PC-9 (cell line): ENCODE measurements at regions not wholly inside any gene's neighbourhood (a gene's known extent, or its start where the extent isn't known, plus 50 kb on each side); places are given as distances from the start of the nearest gene placed in this dataset.
"Not testable (repeated sequence)": the region's sequence is repeated elsewhere in the genome, so short reads cannot be mapped to it uniquely, and the experiment has no call there.

Source experiments
- BruUV-seq: library from RNA; stranded (reverse); fragments of 400-500 nt; replicated peaks from 2 replicates; lab custom pipeline; 2021; lab: Mats Ljungman, UMichigan
- CTCF ChIA-PET: fragments of 300-600 bp; sonication (Branson Sonifier 250); formaldehyde crosslinking; loops from one replicate; lab custom pipeline; 2022; ENCODE audit warnings: antibody characterized with exemption; lab: Charles Lee
- POLR2A ChIA-PET: fragments of 300-600 bp; sonication (Branson Sonifier 250); formaldehyde crosslinking; loops from one replicate; lab custom pipeline; 2022; ENCODE audit warnings: antibody characterized with exemption; ENCODE audit not compliant: unreplicated experiment; lab: Charles Lee
- DNase-seq, 2 experiments: peaks; one replicate each; pipeline versions ENCODE4 v3.0.0 to v3.0.0-alpha.2; 2015 to 2022; ENCODE audit warnings: mixed read lengths in 1 of 2
- H2AFZ ChIP-seq: fragments of 200-600 bp; sonication (generic); 2 replicates; pipeline ENCODE4 v1.8.1; 2017; ENCODE audit warnings: antibody characterized with exemption
- H3F3A ChIP-seq: fragments of 200-600 bp; sonication (generic); 2 replicates; pipeline ENCODE4 v1.8.1; 2017; ENCODE audit warnings: antibody characterized with exemption, mild to moderate bottlenecking, low read depth; ENCODE audit not compliant: insufficient read depth
- H3K27ac ChIP-seq: fragments of 200-600 bp; sonication (generic); 2 replicates; pipeline ENCODE4 v1.6.1; 2016; ENCODE audit warnings: mixed run types
- H3K27me3 ChIP-seq: fragments of 200-600 bp; sonication (generic); 2 replicates; pipeline ENCODE4 v1.6.1; 2016; ENCODE audit warnings: low read depth, mixed run types; ENCODE audit not compliant: insufficient read depth
- H3K36me3 ChIP-seq: fragments of 200-600 bp; sonication (generic); 2 replicates; pipeline ENCODE4 v1.6.1; 2016; ENCODE audit warnings: low read depth, mixed run types
- H3K4me1 ChIP-seq: fragments of 200-600 bp; sonication (generic); replicated peaks from 2 replicates; pipeline ENCODE4 v1.6.1; 2016; ENCODE audit warnings: mixed run types; ENCODE audit not compliant: insufficient read depth
- H3K4me2 ChIP-seq: fragments of 200-600 bp; sonication (generic); 2 replicates; pipeline ENCODE4 v1.6.1; 2017; ENCODE audit warnings: mixed run types
- H3K4me3 ChIP-seq: fragments of 200-600 bp; sonication (generic); 2 replicates; pipeline ENCODE4 v1.6.1; 2016; ENCODE audit warnings: mixed run types
- H3K79me2 ChIP-seq: fragments of 200-600 bp; sonication (generic); 2 replicates; pipeline ENCODE4 v1.6.1; 2017; ENCODE audit warnings: low read depth, mixed run types
- H3K9me2 ChIP-seq: fragments of 200-600 bp; sonication (generic); 2 replicates; pipeline ENCODE4 v1.8.1; 2017; ENCODE audit warnings: mild to moderate bottlenecking; ENCODE audit not compliant: insufficient read depth
- H3K9me3 ChIP-seq: fragments of 200-600 bp; sonication (generic); 2 replicates; pipeline ENCODE4 v1.8.1; 2016; ENCODE audit warnings: low read depth; ENCODE audit not compliant: insufficient read depth
- H4K20me1 ChIP-seq: fragments of 200-600 bp; sonication (generic); 2 replicates; pipeline ENCODE4 v1.8.1; 2017; ENCODE audit not compliant: insufficient read depth
- CTCF ChIP-seq: fragments of 200-600 bp; sonication (generic); conservative IDR thresholded peaks from 2 replicates; pipeline ENCODE4 v1.6.1; 2017; ENCODE audit warnings: mixed run types, antibody characterized with exemption, mild to moderate bottlenecking, moderate library complexity
- EZH2 ChIP-seq: fragments of 200-600 bp; sonication (generic); IDR thresholded peaks from 2 replicates; pipeline ENCODE4 v1.8.0; 2017; ENCODE audit warnings: antibody characterized with exemption, low read depth
- intact Hi-C: fragments of 100-400 bp; cut with micrococcal nuclease; formaldehyde crosslinking; loops from one replicate; pipeline ENCODE4 v1.10.0; 2022; ENCODE audit not compliant: unreplicated experiment

GRCh38 chr7:159310457-159311171 is 165.9 kb upstream of the VIPR2 start:
- intact Hi-C loops = no loop called here
- Histone ChIP-seq H3F3A (no peaks in the 10 kb centered on the region), H3K27ac (no peak overlapping the region), H4K20me1 (no peaks in the 10 kb centered on the region), H2AFZ (no peak overlapping the region), H3K4me1 (no peaks in the 10 kb centered on the region), H3K4me3 (no peak overlapping the region), H3K9me2 (no peaks in the 10 kb centered on the region; the same call in 1 of the 2 replicates), H3K36me3 (no peaks in the 10 kb centered on the region), H3K9me3 (no peaks in the 10 kb centered on the region), H3K4me2 (no peak overlapping the region), H3K79me2 (no peaks in the 10 kb centered on the region), H3K27me3 (no peaks in the 10 kb centered on the region)
- CTCF ChIA-PET = no interaction called here
- POLR2A ChIA-PET = no interaction called here
- TF ChIP-seq EZH2 = no peak
- no peak for TF ChIP-seq CTCF
- BruUV-seq = no TSS peak
- no peak for DNase-seq

- POLR2A ChIA-PET, H3K36me3 ChIP-seq, BruUV-seq, H3F3A ChIP-seq, H3K4me1 ChIP-seq, intact Hi-C loops, CTCF ChIA-PET, H3K27me3 ChIP-seq, H3K27ac ChIP-seq, H3K9me3 ChIP-seq, H3K9me2 ChIP-seq, H3K4me2 ChIP-seq, H4K20me1 ChIP-seq, H2AFZ ChIP-seq, H3K4me3 ChIP-seq, H3K79me2 ChIP-seq, DNase-seq: not testable (repeated sequence)
Measured at GRCh38 chr7:159309214-159309613, 164.5 kb upstream of the VIPR2 start.

GRCh38 chr7:159306012-159306411 is 161.3 kb upstream of the VIPR2 start:
- H3K27ac ChIP-seq = no peak overlapping the region
- no peaks in the 10 kb centered on the region for H3K79me2 ChIP-seq
- H3K4me2 ChIP-seq = no peak overlapping the region
- CTCF ChIA-PET = no interaction called here
- no peaks in the 10 kb centered on the region for H4K20me1 ChIP-seq
- POLR2A ChIA-PET = no interaction called here
- H3K4me1 ChIP-seq = no peaks in the 10 kb centered on the region
- no peaks in the 10 kb centered on the region; the same call in 1 of the 2 replicates for H3K9me2 ChIP-seq
- H3K4me3 ChIP-seq = no peak overlapping the region
- H3K9me3 ChIP-seq = no peaks in the 10 kb centered on the region
- intact Hi-C loops = no loop called here
- H3K36me3 ChIP-seq = no peaks in the 10 kb centered on the region
- no peaks in the 10 kb centered on the region for H3K27me3 ChIP-seq
- no peaks in the 10 kb centered on the region for H3F3A ChIP-seq
- H2AFZ ChIP-seq = no peak overlapping the region
- TF ChIP-seq CTCF (no peak), EZH2 (no peak)
- BruUV-seq = no TSS peak
- no peak for DNase-seq

- H3K9me3 ChIP-seq, H4K20me1 ChIP-seq, H3K36me3 ChIP-seq, CTCF ChIA-PET, H3K27ac ChIP-seq, H3K79me2 ChIP-seq, H3K4me2 ChIP-seq, H3F3A ChIP-seq, BruUV-seq, DNase-seq, POLR2A ChIA-PET, H3K4me1 ChIP-seq, H3K4me3 ChIP-seq, H2AFZ ChIP-seq, intact Hi-C loops, H3K9me2 ChIP-seq, H3K27me3 ChIP-seq: not testable (repeated sequence)
Measured at GRCh38 chr7:159305185-159305584, 160.5 kb upstream of the VIPR2 start.

- intact Hi-C loops, H3K36me3 ChIP-seq, H3K4me3 ChIP-seq, CTCF ChIA-PET, DNase-seq, H3K79me2 ChIP-seq, H3K27ac ChIP-seq, POLR2A ChIA-PET, H3K4me2 ChIP-seq, H3K9me2 ChIP-seq, H3K9me3 ChIP-seq, H4K20me1 ChIP-seq, H3K4me1 ChIP-seq, H3K27me3 ChIP-seq, H2AFZ ChIP-seq, BruUV-seq, H3F3A ChIP-seq: not testable (repeated sequence)
Measured at GRCh38 chr7:159303510-159303909, 158.8 kb upstream of the VIPR2 start.
